Heart right ventricle (tissue), 16 donors: ENCODE measurements at regions not wholly inside any gene's neighbourhood (a gene's known extent, or its start where the extent isn't known, plus 50 kb on each side); places are given as distances from the start of the nearest gene placed in this dataset.

ENCODE experiments used
- ATAC-seq, 8 donors: fragments of 200-7000 bp; cut with Tn5 transposase; one replicate each; pipeline ENCODE4 v1.9.1; 2020; ENCODE audit warnings: mild to moderate bottlenecking in 8 of 8, moderate library complexity in 8 of 8, moderate number of reproducible peaks in 1 of 8
- DNase-seq, 2 donors: peaks; one replicate each; pipeline ENCODE4 v3.0.0-alpha.2; 2020
- H3K27ac ChIP-seq, 10 donors: fragments of 200-600 bp; sonication (generic) in 2 of 10; one replicate each; pipeline versions ENCODE4 v1.5.0 to v1.8.0; 2020 to 2022; ENCODE audit warnings: mild to moderate bottlenecking in 3 of 10
- H3K27me3 ChIP-seq, 7 donors: fragments of 200-600 bp; one replicate each; pipeline ENCODE4 v1.8.0; 2021 to 2022; ENCODE audit warnings: mild to moderate bottlenecking in 2 of 7
- H3K36me3 ChIP-seq, 9 donors: fragments of 200-600 bp; sonication (generic) in 1 of 9; one replicate each; pipeline versions ENCODE4 v1.5.0 to v1.8.0; 2020 to 2022; ENCODE audit warnings: mild to moderate bottlenecking in 2 of 9
- H3K4me1 ChIP-seq, 9 donors: fragments of 200-600 bp; sonication (generic) in 1 of 9; one replicate each; pipeline versions ENCODE4 v1.5.0 to v1.8.0; 2020 to 2022; ENCODE audit warnings: mild to moderate bottlenecking in 4 of 9
- H3K4me3 ChIP-seq, 10 donors: fragments of 200-600 bp; sonication (generic) in 2 of 10; one replicate each; pipeline versions ENCODE4 v1.5.0 to v1.8.0; 2020 to 2022; ENCODE audit warnings: mild to moderate bottlenecking in 7 of 10, moderate library complexity in 2 of 10
- H3K9me3 ChIP-seq, 11 donors: fragments of 200-600 bp in 10 of 11; sonication (generic) in 2 of 11; one replicate each; pipeline versions ENCODE4 v1.5.0 to v1.8.0; 2013 to 2022; ENCODE audit warnings: mild to moderate bottlenecking in 2 of 11, control low read depth in 1 of 11, moderate library complexity in 1 of 11
- WGBS, 2 donors: extraction: QIAGEN DNeasy Blood & Tissue Kit; methylation state at CpG; one replicate each; pipeline ENCODE4 v1.1.7; 2013; ENCODE audit warnings: inconsistent platforms in 1 of 2; 5-methylcytosine and 5-hydroxymethylcytosine counted together
- intact Hi-C, 10 donors: fragments of 100-400 bp; cut with DNase I; formaldehyde crosslinking; loops; one replicate each; pipeline versions ENCODE4 v1.11.1 to v1.14.2; 2022
- TF ChIP-seq, protein P1 (sequence below), 9 donors: fragments of 200-600 bp; sonication (generic) in 2 of 9; IDR thresholded peaks; one replicate each; pipeline versions ENCODE4 v1.5.0 to v1.8.0; 2021 to 2022; ENCODE audit warnings: antibody characterized with exemption in 9 of 9, mild to moderate bottlenecking in 5 of 9, moderate library complexity in 1 of 9
- donor health status: Arrhythmogenic right ventricular cardiomyopathy.
- donor health status: ischemic (EF 13 %, LVEDD 7.1; RV severe dilation, severe dysfunction).
- donor health status: healthy with polysubstance abuse.
- donor health status: DM: no; HTN: yes; CAD: no.
- donor health status: DM: no; HTN: no; CAD: no.
- donor health status: ischemic (EF 25% LVEDD 6.9; RV normal size, moderate dysfunction).
- donor health status: ischemic (EF 25% LVEDD 5.7; RV mildly dilated, moderate dysfunction).
- donor health status: healthy.
- donor health status: DM: yes; HTN: yes; CAD: no.
- donor health status: Ischemic cardiomyopathy.
- donor health status: ischemic (EF 35%, LVEDD 5.7; RV mildly dilated, moderate dysfunction).
- donor health status: nonischemic (EF 11% LVEDD 7.7; RV severe dilation, severe dysfunction).
- donor health status: DM: yes; HTN: yes; CAD: no.
- donor health status: PGD.
- donor health status: ischemic (EF 29% LVEDD 5.4; RV normal size, mild dysfunction).
- donor health status: nonischemic (EF 23%, LVEDD 6.1; RV moderate dilation, normal function).

DNA sequence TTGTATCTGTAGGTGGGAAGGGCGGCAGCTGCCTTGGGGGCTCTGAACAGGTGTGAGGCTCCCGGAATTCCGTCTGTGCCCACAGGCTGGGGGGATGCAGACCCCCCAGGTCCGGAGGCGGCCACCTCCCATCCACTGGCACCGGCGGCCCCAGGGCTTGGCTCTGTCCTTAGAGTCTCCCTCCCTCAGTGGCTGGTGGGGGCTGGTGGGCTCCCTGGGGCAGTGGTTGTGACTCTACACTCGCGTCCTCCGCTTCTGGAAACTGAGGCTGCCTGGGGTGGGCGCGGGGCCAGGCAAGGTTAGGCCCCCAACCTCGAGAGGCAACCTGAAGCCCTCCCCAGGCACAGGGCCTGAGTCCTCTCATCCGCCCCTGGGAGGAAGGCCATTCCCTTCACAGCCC lies 1305.4 kb downstream of the BRD1 start:
- Histone ChIP-seq H3K4me3 (no peak overlapping the region), H3K27ac (no peak overlapping the region), H3K9me3 (no peaks in the 10 kb centered on the region), H3K4me1 (no peaks in the 10 kb centered on the region), H3K36me3 (no peaks in the 10 kb centered on the region), H3K27me3 (peaks cover 0 to 42% (median 12%) of the 10 kb centered on the region in 7 donors)
- no peak for ATAC-seq
- DNase-seq, result no peak
- TF ChIP-seq, protein P1, sequence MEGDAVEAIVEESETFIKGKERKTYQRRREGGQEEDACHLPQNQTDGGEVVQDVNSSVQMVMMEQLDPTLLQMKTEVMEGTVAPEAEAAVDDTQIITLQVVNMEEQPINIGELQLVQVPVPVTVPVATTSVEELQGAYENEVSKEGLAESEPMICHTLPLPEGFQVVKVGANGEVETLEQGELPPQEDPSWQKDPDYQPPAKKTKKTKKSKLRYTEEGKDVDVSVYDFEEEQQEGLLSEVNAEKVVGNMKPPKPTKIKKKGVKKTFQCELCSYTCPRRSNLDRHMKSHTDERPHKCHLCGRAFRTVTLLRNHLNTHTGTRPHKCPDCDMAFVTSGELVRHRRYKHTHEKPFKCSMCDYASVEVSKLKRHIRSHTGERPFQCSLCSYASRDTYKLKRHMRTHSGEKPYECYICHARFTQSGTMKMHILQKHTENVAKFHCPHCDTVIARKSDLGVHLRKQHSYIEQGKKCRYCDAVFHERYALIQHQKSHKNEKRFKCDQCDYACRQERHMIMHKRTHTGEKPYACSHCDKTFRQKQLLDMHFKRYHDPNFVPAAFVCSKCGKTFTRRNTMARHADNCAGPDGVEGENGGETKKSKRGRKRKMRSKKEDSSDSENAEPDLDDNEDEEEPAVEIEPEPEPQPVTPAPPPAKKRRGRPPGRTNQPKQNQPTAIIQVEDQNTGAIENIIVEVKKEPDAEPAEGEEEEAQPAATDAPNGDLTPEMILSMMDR (IDR thresholded peaks at IDR 0.05), result no peak
- 88 to 92% methylated on average over 14 of the region's 14 CpGs for WGBS, 2 donors
- intact Hi-C loops, result no loop called here

DNA sequence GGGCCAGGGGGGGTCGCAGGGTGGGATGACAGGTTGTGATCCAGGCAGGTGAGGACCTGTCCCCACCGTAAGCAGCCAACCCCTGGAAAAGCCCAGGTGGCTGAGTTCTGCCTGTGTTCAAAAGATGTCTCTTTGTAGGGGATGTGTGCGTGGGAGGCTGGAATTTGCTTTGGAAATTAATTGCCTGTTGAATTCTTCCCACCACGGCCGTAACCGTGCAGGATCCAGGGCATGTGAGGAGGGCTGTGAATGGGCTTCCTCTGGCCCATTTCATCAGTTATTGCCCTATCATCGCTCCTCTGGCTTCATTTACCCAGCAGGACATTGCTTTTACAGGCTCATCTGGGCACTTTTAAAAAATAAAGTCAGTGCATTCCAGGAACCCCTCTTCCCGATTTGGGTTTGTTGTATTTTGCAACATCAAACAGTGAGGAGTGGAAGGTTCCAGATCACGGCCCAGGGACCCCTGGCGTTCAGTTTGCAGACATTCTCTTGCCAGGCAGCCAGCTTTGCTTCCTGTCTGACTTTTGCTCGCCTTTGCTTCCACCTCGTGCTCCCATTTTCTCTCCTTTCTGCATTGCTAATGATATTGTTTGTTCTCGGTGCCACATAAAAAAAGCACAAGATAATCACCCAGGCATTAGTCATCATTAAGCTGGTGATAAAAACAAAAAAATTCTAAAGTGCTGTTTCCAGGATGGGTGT lies 1306.6 kb downstream of the BRD1 start:
- H3K27me3 ChIP-seq, result peaks cover 0 to 39% (median 8%) of the 10 kb centered on the region in 7 donors
- no peak for ATAC-seq
- no peak overlapping the region for H3K27ac ChIP-seq
- intact Hi-C loops, result no loop called here
- 56 to 65% methylated on average over 13 of the region's 13 CpGs for WGBS, 2 donors
- H3K36me3 ChIP-seq, result no peaks in the 10 kb centered on the region
- TF ChIP-seq, protein P1 (IDR thresholded peaks at IDR 0.05), result no peak
- H3K4me3 ChIP-seq, result no peak overlapping the region
- no peaks in the 10 kb centered on the region for H3K4me1 ChIP-seq
- H3K9me3 ChIP-seq, result no peaks in the 10 kb centered on the region
- DNase-seq, result no peak

DNA sequence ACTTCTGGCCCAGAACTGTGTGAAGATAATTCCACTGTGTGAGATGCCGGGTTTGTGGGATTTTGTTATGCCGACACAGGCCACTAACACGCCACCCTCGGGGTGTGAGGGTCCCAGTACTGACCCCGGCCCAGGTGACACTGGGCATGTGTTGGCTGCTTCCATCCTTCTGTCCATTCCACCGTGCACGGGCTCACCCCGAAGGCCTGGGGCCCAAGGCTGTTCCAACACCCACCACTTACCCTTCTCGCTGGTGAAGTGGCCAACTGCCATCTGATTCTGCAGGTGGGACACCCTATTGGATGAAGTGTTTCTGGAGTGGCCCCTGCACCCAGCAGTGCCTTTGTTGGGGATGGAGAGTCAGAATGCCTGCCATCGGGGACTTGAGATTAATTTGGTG lies 1307.5 kb downstream of the BRD1 start:
- WGBS, 2 donors, result 85 to 88% methylated on average over 10 of the region's 10 CpGs
- TF ChIP-seq, protein P1 (IDR thresholded peaks at IDR 0.05), result no peak
- Histone ChIP-seq H3K9me3 (no peaks in the 10 kb centered on the region), H3K27me3 (peaks cover 0 to 34% (median 8%) of the 10 kb centered on the region in 7 donors), H3K36me3 (no peaks in the 10 kb centered on the region), H3K4me3 (no peak overlapping the region), H3K4me1 (no peaks in the 10 kb centered on the region), H3K27ac (no peak overlapping the region)
- no peak for DNase-seq
- intact Hi-C loops, result no loop called here
- no peak for ATAC-seq

DNA sequence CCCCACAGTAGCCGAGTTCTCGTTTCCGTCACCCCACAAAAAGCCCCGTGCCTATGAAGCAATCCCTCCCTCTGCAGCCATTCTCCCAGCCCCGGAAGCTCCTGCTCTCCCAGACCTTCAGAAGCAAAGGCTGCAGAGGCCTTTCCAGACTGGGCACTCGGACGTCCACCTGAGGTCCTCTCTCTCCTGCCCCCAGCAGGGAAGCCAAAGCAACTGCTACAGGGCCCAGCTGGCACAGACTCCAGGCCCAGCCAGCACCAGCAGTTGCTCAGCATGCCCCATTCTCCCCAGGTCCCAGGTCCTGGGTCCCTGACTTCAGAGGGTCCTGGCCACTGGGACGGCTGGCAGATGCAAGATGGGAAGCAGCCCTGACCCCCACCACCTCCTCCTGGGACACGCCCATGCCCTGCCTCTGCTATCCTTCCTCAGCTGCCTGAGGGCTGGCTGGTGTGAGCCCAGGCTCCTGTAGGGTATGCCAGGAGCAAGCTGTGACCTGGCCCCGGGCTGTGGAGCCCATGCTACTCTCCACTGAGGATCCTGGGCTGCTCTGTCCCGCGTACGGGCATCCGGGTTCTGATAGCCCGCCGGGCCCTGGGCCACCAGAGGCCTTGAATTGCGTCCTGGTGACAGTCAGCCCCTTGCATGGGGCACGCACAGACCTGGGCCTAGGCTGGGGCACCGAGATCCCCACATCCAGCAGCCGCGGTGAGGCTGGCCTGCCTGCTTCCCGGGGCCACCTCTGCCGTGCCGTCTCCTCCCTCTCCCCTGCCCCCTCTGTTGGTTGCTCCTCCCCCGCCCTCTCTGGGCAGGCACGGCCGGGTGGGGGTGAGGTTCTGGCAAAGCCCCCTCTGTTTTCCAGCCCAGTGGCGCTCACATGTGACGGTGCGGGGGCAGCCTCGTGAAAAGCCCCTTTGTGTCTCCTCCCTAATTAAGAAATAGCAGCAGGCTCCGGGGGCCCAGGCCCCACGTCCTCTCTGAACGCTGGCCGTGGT lies 1310.3 kb downstream of the BRD1 start:
- 67 to 70% methylated on average over 35 of the region's 35 CpGs for WGBS, 2 donors
- intact Hi-C loops, result no loop called here

More for the DNA sequence above, 1310.3 kb downstream of the BRD1 start:
- peak in 3 of 8 donors; percentile 8 to 20 (median 9) for ATAC-seq
- no peak for DNase-seq
- Histone ChIP-seq H3K27me3 (peaks cover 0 to 26% (median 7%) of the 10 kb centered on the region in 7 donors), H3K36me3 (no peaks in the 10 kb centered on the region), H3K4me1 (no peaks in the 10 kb centered on the region), H3K9me3 (no peaks in the 10 kb centered on the region), H3K27ac (no peak overlapping the region), H3K4me3 (no peak overlapping the region)
- TF ChIP-seq, protein P1 (IDR thresholded peaks at IDR 0.05), result no peak
